ENCODE measurements at regions not wholly inside any gene's neighbourhood (a gene's known extent, or its start where the extent isn't known, plus 50 kb on each side); places are given as distances from the start of the nearest gene placed in this dataset.

- no peak for TF ChIP-seq CTCF (conservative IDR thresholded peaks at IDR 0.05; ENCODE audit: low read depth in 2 of 2)
- TF ChIP-seq EZH2 (IDR thresholded peaks at IDR 0.05; ENCODE audit: low read depth, unreplicated experiment): no peak
- TF ChIP-seq POLR2AphosphoS5 (IDR thresholded peaks at IDR 0.05; ENCODE audit: low read depth): no peak
- TF ChIP-seq EZH2phosphoT487 (IDR thresholded peaks at IDR 0.05; ENCODE audit: unreplicated experiment): no peak
- TF ChIP-seq, protein P1, sequence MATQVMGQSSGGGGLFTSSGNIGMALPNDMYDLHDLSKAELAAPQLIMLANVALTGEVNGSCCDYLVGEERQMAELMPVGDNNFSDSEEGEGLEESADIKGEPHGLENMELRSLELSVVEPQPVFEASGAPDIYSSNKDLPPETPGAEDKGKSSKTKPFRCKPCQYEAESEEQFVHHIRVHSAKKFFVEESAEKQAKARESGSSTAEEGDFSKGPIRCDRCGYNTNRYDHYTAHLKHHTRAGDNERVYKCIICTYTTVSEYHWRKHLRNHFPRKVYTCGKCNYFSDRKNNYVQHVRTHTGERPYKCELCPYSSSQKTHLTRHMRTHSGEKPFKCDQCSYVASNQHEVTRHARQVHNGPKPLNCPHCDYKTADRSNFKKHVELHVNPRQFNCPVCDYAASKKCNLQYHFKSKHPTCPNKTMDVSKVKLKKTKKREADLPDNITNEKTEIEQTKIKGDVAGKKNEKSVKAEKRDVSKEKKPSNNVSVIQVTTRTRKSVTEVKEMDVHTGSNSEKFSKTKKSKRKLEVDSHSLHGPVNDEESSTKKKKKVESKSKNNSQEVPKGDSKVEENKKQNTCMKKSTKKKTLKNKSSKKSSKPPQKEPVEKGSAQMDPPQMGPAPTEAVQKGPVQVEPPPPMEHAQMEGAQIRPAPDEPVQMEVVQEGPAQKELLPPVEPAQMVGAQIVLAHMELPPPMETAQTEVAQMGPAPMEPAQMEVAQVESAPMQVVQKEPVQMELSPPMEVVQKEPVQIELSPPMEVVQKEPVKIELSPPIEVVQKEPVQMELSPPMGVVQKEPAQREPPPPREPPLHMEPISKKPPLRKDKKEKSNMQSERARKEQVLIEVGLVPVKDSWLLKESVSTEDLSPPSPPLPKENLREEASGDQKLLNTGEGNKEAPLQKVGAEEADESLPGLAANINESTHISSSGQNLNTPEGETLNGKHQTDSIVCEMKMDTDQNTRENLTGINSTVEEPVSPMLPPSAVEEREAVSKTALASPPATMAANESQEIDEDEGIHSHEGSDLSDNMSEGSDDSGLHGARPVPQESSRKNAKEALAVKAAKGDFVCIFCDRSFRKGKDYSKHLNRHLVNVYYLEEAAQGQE (IDR thresholded peaks at IDR 0.05; ENCODE audit: unreplicated experiment): no peak
- TF ChIP-seq JUNB (IDR thresholded peaks at IDR 0.05; ENCODE audit: unreplicated experiment): no peak
- no peak for TF ChIP-seq ZNF114 (CRISPR knock-in tag; IDR thresholded peaks at IDR 0.05)
- TF ChIP-seq, protein P2, sequence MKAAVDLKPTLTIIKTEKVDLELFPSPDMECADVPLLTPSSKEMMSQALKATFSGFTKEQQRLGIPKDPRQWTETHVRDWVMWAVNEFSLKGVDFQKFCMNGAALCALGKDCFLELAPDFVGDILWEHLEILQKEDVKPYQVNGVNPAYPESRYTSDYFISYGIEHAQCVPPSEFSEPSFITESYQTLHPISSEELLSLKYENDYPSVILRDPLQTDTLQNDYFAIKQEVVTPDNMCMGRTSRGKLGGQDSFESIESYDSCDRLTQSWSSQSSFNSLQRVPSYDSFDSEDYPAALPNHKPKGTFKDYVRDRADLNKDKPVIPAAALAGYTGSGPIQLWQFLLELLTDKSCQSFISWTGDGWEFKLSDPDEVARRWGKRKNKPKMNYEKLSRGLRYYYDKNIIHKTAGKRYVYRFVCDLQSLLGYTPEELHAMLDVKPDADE (IDR thresholded peaks at IDR 0.05): no peak
Observed at GRCh38 chrX:27008486-27008885, 454.7 kb downstream of the PPP4R3C start.

All from GM23338 (cell line).